ENCODE measurements at regions not wholly inside any gene's neighbourhood (a gene's known extent, or its start where the extent isn't known, plus 50 kb on each side); places are given as distances from the start of the nearest gene placed in this dataset.

DNA sequence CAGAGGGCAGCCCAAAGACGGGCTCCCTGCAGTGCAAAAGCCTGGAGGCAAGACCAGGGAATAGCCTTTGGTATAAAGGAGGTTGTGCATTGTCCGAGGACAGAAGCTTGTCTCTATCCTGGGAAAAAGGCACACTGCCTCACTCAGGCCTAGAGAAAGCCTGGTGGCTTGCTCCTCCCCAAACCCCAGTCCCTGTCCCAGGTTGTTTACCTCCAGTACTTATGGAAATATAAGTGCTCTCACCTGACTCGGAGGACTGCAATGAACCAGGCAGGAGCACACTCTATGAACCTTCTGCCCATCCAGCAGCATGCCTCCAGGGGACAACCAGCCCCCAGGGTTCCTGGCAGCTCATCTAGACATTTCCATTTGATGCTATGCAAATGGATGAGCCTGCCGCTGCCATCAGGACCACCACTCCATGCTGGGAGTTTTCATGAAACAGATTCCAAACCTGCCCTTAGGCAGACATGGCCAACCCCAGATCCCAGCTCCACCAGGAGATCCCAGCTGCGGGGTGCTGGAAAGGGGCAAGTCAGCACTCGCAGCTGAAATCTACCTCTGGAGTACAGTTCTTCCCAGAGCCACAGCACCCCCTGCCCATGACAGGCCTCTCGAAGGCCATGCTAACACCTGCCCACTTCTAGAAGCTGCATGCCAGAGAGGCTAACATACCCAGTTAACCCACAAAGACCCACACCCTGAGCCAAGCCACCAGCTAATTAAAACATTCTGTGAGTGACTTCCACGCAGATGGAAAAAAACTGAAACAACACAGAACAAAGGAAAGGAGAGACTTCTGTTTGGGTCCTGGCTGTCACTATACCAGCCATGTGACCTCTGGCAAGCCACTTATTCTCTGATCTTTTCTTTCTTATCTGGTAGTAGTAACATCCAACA lies 101.7 kb downstream of the TTC32 start:
- TF ChIP-seq, protein P1, sequence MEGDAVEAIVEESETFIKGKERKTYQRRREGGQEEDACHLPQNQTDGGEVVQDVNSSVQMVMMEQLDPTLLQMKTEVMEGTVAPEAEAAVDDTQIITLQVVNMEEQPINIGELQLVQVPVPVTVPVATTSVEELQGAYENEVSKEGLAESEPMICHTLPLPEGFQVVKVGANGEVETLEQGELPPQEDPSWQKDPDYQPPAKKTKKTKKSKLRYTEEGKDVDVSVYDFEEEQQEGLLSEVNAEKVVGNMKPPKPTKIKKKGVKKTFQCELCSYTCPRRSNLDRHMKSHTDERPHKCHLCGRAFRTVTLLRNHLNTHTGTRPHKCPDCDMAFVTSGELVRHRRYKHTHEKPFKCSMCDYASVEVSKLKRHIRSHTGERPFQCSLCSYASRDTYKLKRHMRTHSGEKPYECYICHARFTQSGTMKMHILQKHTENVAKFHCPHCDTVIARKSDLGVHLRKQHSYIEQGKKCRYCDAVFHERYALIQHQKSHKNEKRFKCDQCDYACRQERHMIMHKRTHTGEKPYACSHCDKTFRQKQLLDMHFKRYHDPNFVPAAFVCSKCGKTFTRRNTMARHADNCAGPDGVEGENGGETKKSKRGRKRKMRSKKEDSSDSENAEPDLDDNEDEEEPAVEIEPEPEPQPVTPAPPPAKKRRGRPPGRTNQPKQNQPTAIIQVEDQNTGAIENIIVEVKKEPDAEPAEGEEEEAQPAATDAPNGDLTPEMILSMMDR (IDR thresholded peaks at IDR 0.05; ENCODE audit: low read depth, low read length, poor library complexity, severe bottlenecking): no peak
- TF ChIP-seq EZH2phosphoT487 (IDR thresholded peaks at IDR 0.05; ENCODE audit: borderline replicate concordance, low read length): no peak

Data from DOHH2 (cell line).